ENCODE measurements at regions not wholly inside any gene's neighbourhood (a gene's known extent, or its start where the extent isn't known, plus 50 kb on each side); places are given as distances from the start of the nearest gene placed in this dataset.

DNA sequence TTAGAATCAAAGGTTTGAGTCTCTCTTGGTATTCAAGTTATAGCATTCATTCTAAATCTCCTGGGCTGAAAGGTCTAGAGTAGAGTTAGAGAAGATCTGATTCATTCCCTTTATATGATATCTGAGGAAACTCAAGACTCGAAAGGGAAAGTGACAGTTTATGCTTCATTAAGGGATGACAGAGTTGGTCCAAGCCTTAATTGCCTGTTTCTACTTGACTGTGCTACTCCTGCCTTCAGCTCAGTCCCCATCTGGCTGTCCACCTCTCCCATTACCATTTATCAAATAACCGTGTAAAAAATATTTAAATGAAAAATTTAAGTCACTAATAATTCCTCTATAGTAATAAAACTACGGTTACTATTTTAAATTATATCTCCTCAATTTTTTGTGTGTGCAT is 537.1 kb upstream of the MEX3C start:
- H3K4me3 ChIP-seq, result no peak overlapping the region
- H3K36me3 ChIP-seq, result no peaks in the 10 kb centered on the region
- DNase-seq (no peak), ATAC-seq (no peak)
- H3K4me1 ChIP-seq, result no peaks in the 10 kb centered on the region
- intact Hi-C loops (cut with DNase I), result no loop called here
- no peak for TF ChIP-seq CTCF (IDR thresholded peaks at IDR 0.05)
- H3K9me3 ChIP-seq, result no peaks in the 10 kb centered on the region
- no peak overlapping the region for H3K27ac ChIP-seq
- no peaks in the 10 kb centered on the region for H3K27me3 ChIP-seq

DNA sequence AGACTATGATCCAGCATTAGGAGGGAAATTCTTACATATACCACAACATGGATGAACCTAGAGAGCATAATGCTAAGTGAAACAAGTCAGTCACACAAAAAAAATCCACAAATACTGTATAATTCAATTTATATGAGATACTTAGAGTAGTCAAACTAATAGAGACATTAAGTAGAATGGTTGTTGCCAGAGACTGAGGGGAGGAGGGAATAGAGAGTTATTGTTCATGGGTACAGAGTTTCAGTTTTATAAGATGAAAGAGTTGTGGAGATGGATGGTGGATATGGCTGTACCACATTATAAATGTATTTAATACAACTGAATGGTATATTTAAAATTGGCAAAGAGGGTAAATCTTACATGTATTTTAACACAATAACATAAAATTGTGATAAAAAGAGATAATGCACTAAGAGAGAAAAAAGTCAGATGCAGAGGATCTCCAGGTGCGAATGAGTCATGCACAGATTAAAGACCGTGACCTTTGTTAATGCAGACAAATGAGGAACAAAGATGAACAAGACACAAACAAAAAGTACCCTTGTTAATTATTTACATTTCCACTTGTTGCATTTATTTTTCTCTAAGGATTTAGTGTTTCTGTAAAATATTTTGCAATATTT is 541.7 kb upstream of the MEX3C start:
- no peak overlapping the region for H3K4me3 ChIP-seq
- intact Hi-C loops (cut with DNase I), result no loop called here
- H3K36me3 ChIP-seq, result no peaks in the 10 kb centered on the region
- ATAC-seq, result no peak
- no peaks in the 10 kb centered on the region for H3K4me1 ChIP-seq
- no peak for TF ChIP-seq CTCF (IDR thresholded peaks at IDR 0.05)
- no peaks in the 10 kb centered on the region for H3K27me3 ChIP-seq
- H3K27ac ChIP-seq, result no peak overlapping the region
- H3K9me3 ChIP-seq, result no peaks in the 10 kb centered on the region
- no peak for DNase-seq

GRCh38 chr18:51751901-51752300 is 554.4 kb upstream of the MEX3C start:
- no peaks in the 10 kb centered on the region for H3K27me3 ChIP-seq
- DNase-seq (no peak), ATAC-seq (no peak)
- H3K4me1 ChIP-seq, result no peaks in the 10 kb centered on the region
- peaks cover 0 to 2% of the 10 kb centered on the region in 2 donors for H3K9me3 ChIP-seq
- H3K36me3 ChIP-seq, result no peaks in the 10 kb centered on the region
- no peak overlapping the region for H3K27ac ChIP-seq
- no peak for TF ChIP-seq CTCF (IDR thresholded peaks at IDR 0.05)
- no peak overlapping the region for H3K4me3 ChIP-seq
- intact Hi-C loops (cut with DNase I), result no loop called here

- ATAC-seq (no peak), DNase-seq (no peak)
- intact Hi-C loops (cut with DNase I), result no loop called here
Observed at GRCh38 chr18:51753365-51754057, 556.0 kb upstream of the MEX3C start.

More at GRCh38 chr18:51753365-51754057, 556.0 kb upstream of the MEX3C start:
- no peaks in the 10 kb centered on the region for H3K4me1 ChIP-seq
- TF ChIP-seq CTCF (IDR thresholded peaks at IDR 0.05), result no peak
- H3K27ac ChIP-seq, result no peak overlapping the region
- no peaks in the 10 kb centered on the region for H3K27me3 ChIP-seq
- no peaks in the 10 kb centered on the region for H3K9me3 ChIP-seq
- H3K36me3 ChIP-seq, result no peaks in the 10 kb centered on the region
- H3K4me3 ChIP-seq, result no peak overlapping the region
